ENCODE measurements at regions not wholly inside any gene's neighbourhood (a gene's known extent, or its start where the extent isn't known, plus 50 kb on each side); places are given as distances from the start of the nearest gene placed in this dataset.

GRCh38 chr1:8137481-8138244 is 111.6 kb upstream of the ERRFI1 start:
- dilution Hi-C loops (cut with HindIII; ENCODE audit: low sequenced_read_pairs, unreplicated experiment) (no loop called here), in situ Hi-C loops (cut with MboI; ENCODE audit: low sequenced_read_pairs) (no loop called here), intact Hi-C loops (cut with micrococcal nuclease) (loop anchor here (2.0 kb wide), 3 partner anchors 41 to 177 kb away; no protein-coding TSS in a partner anchor)
- H3K23ac ChIP-seq (ENCODE audit: low read depth, low read length): peak overlapping the region; percentile 72; the same call in 1 of the 2 replicates
- peak overlapping the region; percentile 94 for H3K4ac ChIP-seq (ENCODE audit: low read depth, low read length)
- ChIA-PET CTCF (interaction anchor here (0.6 to 1.6 kb wide), 3 partner anchors 28 to 66 kb away, joined by 3 to 4 read pairs (median 4); no protein-coding TSS in a partner anchor), POLR2A (ENCODE audit: unreplicated experiment) (interaction anchor here (0.6 kb wide), 1 partner anchor 274 kb away, joined by 3 read pairs; no protein-coding TSS in a partner anchor)
- H3K36me3 ChIP-seq (ENCODE audit: control insufficient read depth, insufficient read depth, low read length): no peaks in the 10 kb centered on the region
- ATAC-seq (ENCODE audit: low read depth): peak; percentile 75
- H2AFZ ChIP-seq (replicated peaks; ENCODE audit: low read length, poor library complexity): peak overlapping the region; percentile 52
- peak overlapping the region; percentile 93 for H2BK20ac ChIP-seq (ENCODE audit: low read depth, low read length)
- peak overlapping the region; percentile 96 for H2BK120ac ChIP-seq (ENCODE audit: low read depth, low read length)
- peak overlapping the region; percentile 85 for H3K9ac ChIP-seq (ENCODE audit: low read depth, low read length)
- DNase-seq: peak; percentile 97
- H2BK15ac ChIP-seq (ENCODE audit: low read depth, low read length): peak overlapping the region; percentile 80
- no peaks in the 10 kb centered on the region for H3K9me3 ChIP-seq (ENCODE audit: control insufficient read depth, insufficient read depth, low read length)
- H2AK9ac ChIP-seq (replicated peaks; ENCODE audit: low read depth, low read length, poor library complexity): no peak overlapping the region
- H2BK5ac ChIP-seq (ENCODE audit: low read depth, low read length, poor library complexity, severe bottlenecking): peak overlapping the region; percentile 96
- WGBS, 2 experiments (ENCODE audit: extremely low coverage in 2 of 2, insufficient read length in 1 of 2): 0% methylated on average over 2 of the region's 13 CpGs; no CpG with 5 or more reads in 1 of the 2 experiments
- BruUV-seq (replicated peaks): no TSS peak
- H3K27ac ChIP-seq (ENCODE audit: insufficient read depth, low read length): peak overlapping the region; percentile 96
- H3K14ac ChIP-seq (replicated peaks; ENCODE audit: low read depth, low read length): peak overlapping the region; percentile 77
- H4K20me1 ChIP-seq (ENCODE audit: insufficient read depth, low read length): no peaks in the 10 kb centered on the region
- H2AK5ac ChIP-seq (ENCODE audit: low read depth, low read length): peak overlapping the region; percentile 83
- peak overlapping the region; percentile 62 to 90 for H4K8ac ChIP-seq (ENCODE audit: low read depth in 2 of 2, low read length in 2 of 2)
- H3K9me1 ChIP-seq (ENCODE audit: insufficient read depth, low read length): peaks cover 20% of the 10 kb centered on the region
- peak overlapping the region; percentile 90 for H4K91ac ChIP-seq (ENCODE audit: insufficient read depth, low read depth, low read length)
- H3K4me3 ChIP-seq (ENCODE audit: insufficient read depth, low read depth, low read length): no peak overlapping the region; the same call in 1 of the 2 replicates
- no peaks in the 10 kb centered on the region; the same call in 1 of the 2 replicates for H3K27me3 ChIP-seq (ENCODE audit: control insufficient read depth, insufficient read depth, low read length)
- H3K4me2 ChIP-seq (ENCODE audit: low read depth, low read length): peak overlapping the region; percentile 73
- H3K18ac ChIP-seq (ENCODE audit: low read depth, low read length): peak overlapping the region; percentile 88
- peak overlapping the region; percentile 76 for H4K5ac ChIP-seq (ENCODE audit: low read depth, low read length)
- H3K4me1 ChIP-seq (ENCODE audit: control insufficient read depth, insufficient read depth, low read length): peaks cover 23% of the 10 kb centered on the region
- H3K79me1 ChIP-seq (ENCODE audit: low read depth in 1 of 2, low read length in 2 of 2): peaks cover 0 to 3% of the 10 kb centered on the region in 2 experiments; a peak in 1 of 4 replicates
- peak overlapping the region; percentile 82 for H3K56ac ChIP-seq (ENCODE audit: extremely low read depth, insufficient read depth, low read length)
- TF ChIP-seq RFX5 (IDR thresholded peaks at IDR 0.05; ENCODE audit: low read depth, low read length): no peak
- TF ChIP-seq RAD21 (IDR thresholded peaks at IDR 0.05; ENCODE audit: low read length): peak; percentile 21; the same call in 1 of the 2 replicates
- TF ChIP-seq MAFK (IDR thresholded peaks at IDR 0.05; ENCODE audit: low read depth, low read length): peak; percentile 33; the same call in 1 of the 2 replicates
- TF ChIP-seq MXI1 (IDR thresholded peaks at IDR 0.05; ENCODE audit: borderline replicate concordance, low read depth, low read length): no peak
- TF ChIP-seq CHD1 (IDR thresholded peaks at IDR 0.05; ENCODE audit: low read depth, low read length): 0 out of 2 replicates have a peak, but pooled peaks have one; percentile 60
- peak; percentile 95 for TF ChIP-seq BHLHE40 (IDR thresholded peaks at IDR 0.05; ENCODE audit: low read depth, low read length)
- peak; percentile 98 for TF ChIP-seq RCOR1 (IDR thresholded peaks at IDR 0.05; ENCODE audit: insufficient replicate concordance, low read length)
- no peak for TF ChIP-seq USF2 (IDR thresholded peaks at IDR 0.05; ENCODE audit: low read depth, low read length)
- TF ChIP-seq FOS (IDR thresholded peaks at IDR 0.05; ENCODE audit: low read depth, low read length): peak; percentile 80
- TF ChIP-seq POLR2A (IDR thresholded peaks at IDR 0.05; ENCODE audit: low read depth, low read length): no peak
- no peak for TF ChIP-seq CTCF (conservative IDR thresholded peaks at IDR 0.05; ENCODE audit: low read depth, low read length)
- no peak for TF ChIP-seq ELK1 (IDR thresholded peaks at IDR 0.05; ENCODE audit: borderline replicate concordance, low read depth, low read length)
- TF ChIP-seq SMC3 (IDR thresholded peaks at IDR 0.05; ENCODE audit: low read depth, low read length): no peak
